Fibroblast of pulmonary artery (primary cell): ENCODE measurements at regions not wholly inside any gene's neighbourhood (a gene's known extent, or its start where the extent isn't known, plus 50 kb on each side); places are given as distances from the start of the nearest gene placed in this dataset.

Experiments used
- DNase-seq: peaks from one replicate; pipeline ENCODE4 v3.0.0-alpha.2; 2010; ENCODE audit warnings: low read depth
- H3K4me3 ChIP-seq: replicated peaks from 2 replicates; pipeline ENCODE4 v1.5.1; 2011; ENCODE audit warnings: low read depth, mild to moderate bottlenecking, control low read depth, low read length, moderate library complexity
- TF ChIP-seq, protein P1 (sequence below): IDR thresholded peaks from 2 replicates; pipeline ENCODE4 v1.5.1; 2011; ENCODE audit warnings: mild to moderate bottlenecking, control low read depth, low read length, inconsistent platforms; ENCODE audit errors: missing control alignments

DNA sequence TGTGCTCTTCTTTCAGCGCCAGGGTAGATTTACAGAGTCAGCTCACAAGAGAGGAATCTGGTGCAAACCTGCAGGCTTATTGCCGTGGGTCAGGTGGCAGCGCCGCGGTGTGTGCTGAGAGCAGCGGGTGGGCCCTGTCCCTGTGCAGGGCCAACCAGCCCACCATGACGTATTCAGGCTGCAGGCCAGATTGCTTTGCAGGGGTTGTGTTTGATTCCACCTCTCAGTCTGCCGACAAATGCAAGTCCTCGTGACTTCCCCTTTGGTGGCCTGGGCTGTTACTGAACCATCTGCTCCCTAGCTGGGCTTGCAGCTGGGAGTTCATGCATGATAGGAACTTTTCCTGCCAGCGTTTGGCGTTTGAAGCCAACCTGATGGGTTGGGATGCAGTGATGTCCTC, 66.7 kb upstream of the LEP start:
- no peak overlapping the region for H3K4me3 ChIP-seq
- TF ChIP-seq, protein P1, sequence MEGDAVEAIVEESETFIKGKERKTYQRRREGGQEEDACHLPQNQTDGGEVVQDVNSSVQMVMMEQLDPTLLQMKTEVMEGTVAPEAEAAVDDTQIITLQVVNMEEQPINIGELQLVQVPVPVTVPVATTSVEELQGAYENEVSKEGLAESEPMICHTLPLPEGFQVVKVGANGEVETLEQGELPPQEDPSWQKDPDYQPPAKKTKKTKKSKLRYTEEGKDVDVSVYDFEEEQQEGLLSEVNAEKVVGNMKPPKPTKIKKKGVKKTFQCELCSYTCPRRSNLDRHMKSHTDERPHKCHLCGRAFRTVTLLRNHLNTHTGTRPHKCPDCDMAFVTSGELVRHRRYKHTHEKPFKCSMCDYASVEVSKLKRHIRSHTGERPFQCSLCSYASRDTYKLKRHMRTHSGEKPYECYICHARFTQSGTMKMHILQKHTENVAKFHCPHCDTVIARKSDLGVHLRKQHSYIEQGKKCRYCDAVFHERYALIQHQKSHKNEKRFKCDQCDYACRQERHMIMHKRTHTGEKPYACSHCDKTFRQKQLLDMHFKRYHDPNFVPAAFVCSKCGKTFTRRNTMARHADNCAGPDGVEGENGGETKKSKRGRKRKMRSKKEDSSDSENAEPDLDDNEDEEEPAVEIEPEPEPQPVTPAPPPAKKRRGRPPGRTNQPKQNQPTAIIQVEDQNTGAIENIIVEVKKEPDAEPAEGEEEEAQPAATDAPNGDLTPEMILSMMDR, result no peak
- no peak for DNase-seq

DNA sequence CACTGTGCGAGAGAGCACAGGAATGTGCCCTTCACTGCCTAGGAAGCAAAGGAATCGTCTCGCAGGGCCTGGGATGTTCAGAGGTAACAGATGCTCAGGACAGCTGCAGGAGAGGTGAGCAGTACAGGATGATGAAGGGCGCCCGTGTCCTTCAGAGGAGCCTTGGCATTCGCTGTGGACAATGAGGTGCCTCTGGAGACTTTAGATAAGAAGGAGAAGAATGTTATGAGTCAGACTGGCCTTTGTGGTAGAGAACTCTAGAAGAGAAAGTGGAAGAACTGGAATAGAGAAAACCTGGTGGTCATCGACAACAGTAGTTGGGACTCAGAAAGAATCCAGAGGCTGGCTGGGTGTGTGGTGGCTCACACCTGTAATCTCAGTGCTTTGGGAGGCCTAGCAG, 64.4 kb upstream of the LEP start:
- DNase-seq, result peak; percentile 3
- TF ChIP-seq, protein P1, result no peak
- no peak overlapping the region for H3K4me3 ChIP-seq

DNA sequence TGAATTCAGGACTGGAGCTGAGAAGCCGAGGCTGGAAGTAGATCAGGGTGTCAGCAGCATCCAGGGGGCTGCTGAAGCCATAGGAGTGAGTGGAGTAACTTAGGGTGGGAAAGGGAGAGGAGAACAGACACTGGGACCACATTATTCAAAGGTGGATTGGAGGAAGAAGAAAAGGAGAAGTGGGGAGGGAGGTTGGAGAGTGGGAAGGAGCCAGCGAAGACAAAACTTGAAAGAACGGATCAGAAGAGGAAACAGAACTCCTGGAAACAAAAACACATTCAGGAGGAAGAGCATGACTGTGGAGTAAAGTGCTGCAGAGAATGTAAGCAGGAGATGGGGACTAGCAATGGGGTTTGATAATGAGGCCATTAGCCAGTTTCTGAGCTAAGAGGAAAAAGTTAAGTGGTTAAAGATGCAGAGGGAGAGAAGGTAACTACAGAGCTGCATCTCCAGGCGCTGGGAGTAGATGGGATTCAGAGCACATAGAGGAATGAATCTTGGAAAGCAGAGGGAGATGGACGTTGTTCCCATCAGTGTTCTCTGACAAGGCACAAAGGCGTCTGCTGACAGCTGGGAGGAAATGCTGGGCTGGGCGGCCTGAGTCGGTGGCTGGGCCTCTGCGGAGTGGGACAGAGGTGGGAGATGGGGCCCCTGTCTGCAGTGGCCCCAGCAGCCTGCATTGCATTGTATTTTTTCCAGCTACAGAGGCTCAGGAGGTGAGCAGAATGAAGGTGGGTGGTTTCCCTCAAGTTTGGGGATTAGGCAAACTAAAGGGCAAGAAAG, 63.1 kb upstream of the LEP start:
- TF ChIP-seq, protein P1, result no peak
- no peak for DNase-seq
- no peak overlapping the region for H3K4me3 ChIP-seq

DNA sequence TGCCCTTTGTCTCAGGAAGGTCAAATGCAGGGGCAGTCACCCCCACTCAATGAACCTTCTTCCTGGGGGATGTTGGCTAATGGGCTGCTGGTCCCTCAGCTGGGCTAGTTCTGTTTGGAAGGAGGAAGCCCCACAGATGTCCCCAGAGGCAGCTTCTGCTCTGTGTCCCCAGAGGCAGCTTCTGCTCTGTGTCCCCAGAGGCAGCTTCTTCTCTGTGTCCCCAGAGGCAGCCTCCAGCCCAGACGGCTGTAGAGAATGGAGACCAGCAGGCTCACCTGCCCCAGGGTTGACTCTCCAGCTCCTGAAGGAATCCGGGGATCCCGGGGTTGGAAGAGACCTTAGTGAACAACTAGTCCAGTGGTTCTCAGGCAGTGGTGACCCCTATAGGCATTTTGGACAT, 62.5 kb upstream of the LEP start:
- TF ChIP-seq, protein P1, result no peak

DNA sequence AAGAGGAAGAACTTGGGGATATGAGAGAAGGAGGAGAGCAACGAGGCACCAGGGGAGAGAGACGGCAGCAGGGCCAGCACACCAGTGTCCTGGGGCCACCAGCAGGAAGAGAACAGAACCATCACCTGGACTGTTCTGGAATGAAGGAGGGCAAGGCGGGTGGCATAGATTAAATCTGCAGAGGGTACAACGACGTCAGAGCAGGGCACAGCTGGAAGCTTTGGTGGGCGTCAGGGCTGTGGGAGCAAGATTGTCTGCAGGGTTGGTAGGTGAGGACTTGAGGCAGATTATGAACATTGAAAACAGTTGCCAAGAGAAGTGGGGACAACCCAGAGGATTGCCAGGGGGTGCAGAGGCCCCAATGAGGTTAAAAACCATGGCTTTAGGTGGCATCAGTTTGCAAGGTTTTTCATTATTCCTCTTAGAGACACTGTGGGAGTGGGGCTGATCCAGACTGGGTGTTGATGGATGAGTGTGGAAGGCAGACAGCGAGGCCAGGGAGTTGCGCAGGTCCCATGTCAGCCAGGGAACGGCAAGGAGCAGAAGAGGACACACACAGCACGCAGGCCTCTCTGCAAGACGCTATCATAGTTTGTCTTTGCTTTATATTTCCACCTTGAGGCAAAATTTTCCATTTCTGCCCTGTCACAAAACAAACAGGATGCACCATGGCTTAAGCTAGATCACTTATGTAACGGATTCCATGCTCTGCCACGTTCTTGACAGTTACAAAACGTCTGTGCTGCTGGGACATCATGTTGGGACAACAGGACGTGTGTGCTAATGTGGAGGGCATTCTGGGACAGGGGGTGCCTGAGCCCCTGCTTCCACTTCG, 52.5 kb upstream of the LEP start:
- no peak overlapping the region for H3K4me3 ChIP-seq
- TF ChIP-seq, protein P1, result no peak
- DNase-seq, result no peak

More for the DNA sequence above, 62.5 kb upstream of the LEP start:
- H3K4me3 ChIP-seq, result no peak overlapping the region
- DNase-seq, result no peak

DNA sequence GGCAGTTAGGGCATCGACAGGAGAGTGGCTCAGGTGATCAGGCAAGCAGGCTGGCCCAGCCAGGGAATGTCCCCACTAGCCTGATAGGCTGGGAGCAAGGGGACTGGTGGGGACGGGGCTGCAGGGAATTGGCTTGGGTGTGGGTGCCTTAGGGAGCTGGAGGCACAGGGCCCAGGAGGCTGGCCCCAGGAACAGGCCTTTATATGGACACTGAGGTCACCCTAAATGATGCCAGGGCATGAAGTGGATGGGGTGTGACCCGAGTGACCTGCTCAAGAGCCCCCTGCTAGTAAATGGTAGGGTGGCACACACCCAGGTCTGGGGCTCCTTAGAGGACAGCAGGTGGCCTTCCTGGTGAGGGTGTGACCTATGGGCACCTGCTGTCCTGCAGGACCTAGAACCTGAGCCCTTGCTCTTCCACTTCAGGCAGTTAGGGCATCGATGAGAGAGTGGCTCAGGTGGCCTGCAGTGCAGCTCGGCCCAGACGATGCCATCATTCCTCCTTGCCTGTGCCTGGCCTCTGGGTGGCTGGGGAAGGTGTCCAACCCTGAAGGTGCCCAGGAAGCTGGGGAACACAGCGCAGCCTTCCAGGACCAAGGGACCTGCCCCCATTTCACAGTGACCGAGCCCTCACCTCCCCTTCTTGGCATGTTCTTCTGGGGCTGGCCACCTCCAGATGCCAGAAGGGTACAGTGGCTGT, 51.7 kb upstream of the LEP start:
- no peak for DNase-seq
- TF ChIP-seq, protein P1, result no peak
- H3K4me3 ChIP-seq, result no peak overlapping the region
